ENCODE measurements at regions not wholly inside any gene's neighbourhood (a gene's known extent, or its start where the extent isn't known, plus 50 kb on each side); places are given as distances from the start of the nearest gene placed in this dataset.
"Not testable (repeated sequence)": the region's sequence is repeated elsewhere in the genome, so short reads cannot be mapped to it uniquely, and the experiment has no call there.

DNA sequence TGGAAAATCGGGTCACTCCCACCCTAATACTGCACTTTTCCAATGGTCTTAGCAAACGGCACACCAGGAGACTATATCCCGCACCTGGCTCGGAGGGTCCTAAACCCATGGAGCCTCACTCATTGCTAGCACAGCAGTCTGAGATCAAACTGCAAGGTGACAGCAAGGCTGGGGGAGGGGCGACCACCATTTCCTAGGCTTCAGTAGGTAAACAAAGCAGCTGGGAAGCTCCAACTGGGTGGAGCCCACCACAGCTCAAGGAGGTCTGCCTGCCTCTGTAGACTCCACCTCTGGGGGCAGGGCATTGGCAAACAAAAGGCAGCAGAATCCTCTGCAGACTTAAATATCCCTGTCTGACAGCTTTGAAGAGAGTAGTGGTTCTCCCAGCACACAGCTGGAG is 109.0 kb upstream of the DEFB108B start:
- not testable (repeated sequence) for H3K4me1 Mint-ChIP-seq (ENCODE audit: low read depth, unreplicated experiment); DNase-seq; H3K4me3 Mint-ChIP-seq (ENCODE audit: unreplicated experiment); H3K9me3 Mint-ChIP-seq (ENCODE audit: unreplicated experiment); H3K36me3 Mint-ChIP-seq (ENCODE audit: unreplicated experiment); H3K27ac Mint-ChIP-seq (ENCODE audit: unreplicated experiment); H3K27me3 Mint-ChIP-seq (ENCODE audit: unreplicated experiment)

DNA sequence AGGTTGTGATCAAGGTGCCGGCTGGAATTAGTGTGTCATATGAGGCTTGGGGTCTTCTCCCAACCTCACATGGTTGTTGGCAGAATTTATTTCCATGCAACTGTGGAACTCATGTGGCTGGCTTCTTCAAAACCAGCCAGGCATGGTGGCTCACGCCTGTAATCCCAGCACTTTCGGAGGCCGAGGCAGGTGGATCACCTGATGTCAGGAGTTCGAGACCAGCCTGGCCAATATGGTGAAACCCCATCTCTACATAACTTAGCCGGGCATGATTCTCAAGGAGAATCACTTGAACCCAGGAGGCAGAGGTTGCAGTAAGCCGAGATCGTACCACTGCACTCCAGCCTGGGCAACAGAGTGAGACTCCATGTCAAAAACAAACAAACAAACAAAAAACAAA is 102.3 kb upstream of the DEFB108B start:
- DNase-seq; H3K4me3 Mint-ChIP-seq (ENCODE audit: unreplicated experiment); H3K27ac Mint-ChIP-seq (ENCODE audit: unreplicated experiment); H3K27me3 Mint-ChIP-seq (ENCODE audit: unreplicated experiment); H3K36me3 Mint-ChIP-seq (ENCODE audit: unreplicated experiment); H3K9me3 Mint-ChIP-seq (ENCODE audit: unreplicated experiment); H3K4me1 Mint-ChIP-seq (ENCODE audit: low read depth, unreplicated experiment): not testable (repeated sequence)

DNA sequence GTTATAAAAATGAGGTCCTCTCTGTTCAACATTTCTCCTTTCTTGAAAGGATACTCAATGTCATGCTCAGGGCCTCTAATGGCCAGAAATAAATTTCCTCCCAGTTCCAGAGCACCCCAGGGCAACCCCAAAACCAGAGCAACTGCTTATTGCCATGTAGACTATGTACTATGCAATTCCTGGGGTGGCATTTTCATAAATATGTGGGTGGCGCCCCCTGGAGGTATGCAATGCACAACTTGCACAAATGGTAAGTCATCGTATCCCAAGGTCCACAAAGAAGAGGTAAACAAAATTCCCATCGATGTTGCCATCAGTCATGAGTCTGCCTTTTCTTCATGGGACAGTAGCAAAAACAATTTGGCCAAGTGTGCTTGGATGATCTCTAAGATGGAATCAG is 98.6 kb upstream of the DEFB108B start:
- TF ChIP-seq, protein P1, sequence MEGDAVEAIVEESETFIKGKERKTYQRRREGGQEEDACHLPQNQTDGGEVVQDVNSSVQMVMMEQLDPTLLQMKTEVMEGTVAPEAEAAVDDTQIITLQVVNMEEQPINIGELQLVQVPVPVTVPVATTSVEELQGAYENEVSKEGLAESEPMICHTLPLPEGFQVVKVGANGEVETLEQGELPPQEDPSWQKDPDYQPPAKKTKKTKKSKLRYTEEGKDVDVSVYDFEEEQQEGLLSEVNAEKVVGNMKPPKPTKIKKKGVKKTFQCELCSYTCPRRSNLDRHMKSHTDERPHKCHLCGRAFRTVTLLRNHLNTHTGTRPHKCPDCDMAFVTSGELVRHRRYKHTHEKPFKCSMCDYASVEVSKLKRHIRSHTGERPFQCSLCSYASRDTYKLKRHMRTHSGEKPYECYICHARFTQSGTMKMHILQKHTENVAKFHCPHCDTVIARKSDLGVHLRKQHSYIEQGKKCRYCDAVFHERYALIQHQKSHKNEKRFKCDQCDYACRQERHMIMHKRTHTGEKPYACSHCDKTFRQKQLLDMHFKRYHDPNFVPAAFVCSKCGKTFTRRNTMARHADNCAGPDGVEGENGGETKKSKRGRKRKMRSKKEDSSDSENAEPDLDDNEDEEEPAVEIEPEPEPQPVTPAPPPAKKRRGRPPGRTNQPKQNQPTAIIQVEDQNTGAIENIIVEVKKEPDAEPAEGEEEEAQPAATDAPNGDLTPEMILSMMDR (IDR thresholded peaks at IDR 0.05; ENCODE audit: partially characterized antibody, unreplicated experiment) = peak; percentile 23
- H3K4me3 Mint-ChIP-seq (ENCODE audit: unreplicated experiment); H3K27me3 Mint-ChIP-seq (ENCODE audit: unreplicated experiment); H3K36me3 Mint-ChIP-seq (ENCODE audit: unreplicated experiment); H3K27ac Mint-ChIP-seq (ENCODE audit: unreplicated experiment); DNase-seq; H3K4me1 Mint-ChIP-seq (ENCODE audit: low read depth, unreplicated experiment); H3K9me3 Mint-ChIP-seq (ENCODE audit: unreplicated experiment): not testable (repeated sequence)

DNA sequence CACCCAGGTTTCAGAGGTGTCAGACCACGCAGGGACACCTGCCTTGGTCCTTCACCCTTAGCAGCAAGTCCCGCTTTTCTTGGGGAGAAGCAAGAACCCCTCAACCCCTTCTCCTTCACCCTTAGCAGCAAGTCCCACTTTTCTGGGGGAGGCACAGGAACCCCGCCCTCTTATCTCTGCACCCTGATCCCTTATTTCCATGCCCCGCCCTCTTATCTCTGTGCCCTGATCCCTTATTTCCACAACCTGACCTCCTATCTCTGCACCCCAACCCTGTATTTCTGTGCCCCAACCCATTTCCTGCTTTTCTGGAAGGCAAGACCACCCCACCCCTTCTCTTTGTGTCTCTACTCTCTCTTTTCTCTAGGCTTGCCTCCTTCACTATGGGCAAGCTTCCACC is 94.7 kb upstream of the DEFB108B start:
- H3K36me3 Mint-ChIP-seq (ENCODE audit: unreplicated experiment) = peaks cover 21% of the 10 kb centered on the region

DNA sequence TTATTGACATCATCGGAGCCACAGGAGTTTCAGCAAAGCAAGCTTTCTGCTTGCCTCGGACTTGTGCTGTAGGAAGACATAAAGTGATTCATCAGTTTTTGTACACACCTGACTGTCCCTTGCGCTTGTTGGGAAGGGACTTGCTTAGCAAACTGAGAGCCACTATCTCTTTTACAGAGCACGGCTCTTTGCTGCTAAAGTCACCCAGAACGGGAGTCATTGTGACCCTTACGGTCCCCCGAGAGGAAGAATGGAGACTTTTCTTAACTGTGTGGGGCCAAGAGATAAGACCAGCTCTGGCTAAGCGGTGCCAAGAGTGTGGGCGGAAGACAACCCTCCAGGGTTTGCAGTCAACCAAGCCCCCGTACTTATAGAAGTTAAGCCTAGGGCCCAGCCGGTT is 89.6 kb upstream of the DEFB108B start:
- H3K4me1 Mint-ChIP-seq (ENCODE audit: low read depth, unreplicated experiment); H3K27ac Mint-ChIP-seq (ENCODE audit: unreplicated experiment); H3K4me3 Mint-ChIP-seq (ENCODE audit: unreplicated experiment); DNase-seq; H3K9me3 Mint-ChIP-seq (ENCODE audit: unreplicated experiment); H3K27me3 Mint-ChIP-seq (ENCODE audit: unreplicated experiment): not testable (repeated sequence)
- H3K36me3 Mint-ChIP-seq (ENCODE audit: unreplicated experiment) = peaks cover 12% of the 10 kb centered on the region

More for the DNA sequence above, 94.7 kb upstream of the DEFB108B start:
- not testable (repeated sequence) for H3K9me3 Mint-ChIP-seq (ENCODE audit: unreplicated experiment); H3K4me1 Mint-ChIP-seq (ENCODE audit: low read depth, unreplicated experiment); DNase-seq; H3K27ac Mint-ChIP-seq (ENCODE audit: unreplicated experiment); H3K4me3 Mint-ChIP-seq (ENCODE audit: unreplicated experiment); H3K27me3 Mint-ChIP-seq (ENCODE audit: unreplicated experiment)

DNA sequence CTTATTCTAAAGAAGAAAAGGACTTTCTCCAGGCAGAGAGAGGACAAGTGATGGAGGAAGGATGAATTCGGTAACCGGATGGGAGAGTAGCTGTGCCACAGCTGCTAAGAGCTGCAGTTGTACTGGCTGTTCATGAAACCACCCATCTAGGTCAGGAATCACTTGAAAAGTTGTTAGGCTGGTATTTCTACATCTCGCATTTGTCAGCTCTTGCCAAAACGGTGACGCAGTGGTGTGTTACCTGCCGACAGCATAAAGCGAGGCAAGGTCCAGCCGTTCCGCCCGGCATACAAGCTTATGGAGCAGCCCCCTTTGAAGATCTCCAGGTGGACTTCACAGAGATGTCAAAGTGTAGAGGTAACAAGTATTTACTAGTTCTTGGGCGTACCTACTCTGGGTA is 87.3 kb upstream of the DEFB108B start:
- H3K36me3 Mint-ChIP-seq (ENCODE audit: unreplicated experiment); H3K27ac Mint-ChIP-seq (ENCODE audit: unreplicated experiment); H3K9me3 Mint-ChIP-seq (ENCODE audit: unreplicated experiment); H3K4me3 Mint-ChIP-seq (ENCODE audit: unreplicated experiment); H3K4me1 Mint-ChIP-seq (ENCODE audit: low read depth, unreplicated experiment); H3K27me3 Mint-ChIP-seq (ENCODE audit: unreplicated experiment); DNase-seq: not testable (repeated sequence)

DNA sequence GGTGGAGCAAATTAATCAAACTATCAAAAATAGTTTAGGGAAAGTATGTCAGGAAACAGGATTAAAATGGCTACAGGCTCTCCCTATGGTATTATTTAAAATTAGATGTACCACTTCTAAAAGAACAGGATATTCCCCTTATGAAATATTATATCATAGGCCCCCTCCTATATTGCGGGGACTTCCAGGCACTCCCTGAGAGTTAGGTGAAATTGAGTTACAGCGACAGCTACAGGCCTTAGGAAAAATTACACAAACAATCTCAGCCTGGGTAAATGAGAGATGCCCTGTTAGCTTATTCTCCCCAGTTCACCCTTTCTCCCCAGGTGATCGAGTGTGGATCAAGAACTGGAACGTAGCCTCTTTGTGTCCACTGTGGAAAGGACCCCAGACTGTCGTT is 86.7 kb upstream of the DEFB108B start:
- not testable (repeated sequence) for H3K9me3 Mint-ChIP-seq (ENCODE audit: unreplicated experiment); DNase-seq; H3K36me3 Mint-ChIP-seq (ENCODE audit: unreplicated experiment); H3K4me1 Mint-ChIP-seq (ENCODE audit: low read depth, unreplicated experiment); H3K27ac Mint-ChIP-seq (ENCODE audit: unreplicated experiment); H3K4me3 Mint-ChIP-seq (ENCODE audit: unreplicated experiment); H3K27me3 Mint-ChIP-seq (ENCODE audit: unreplicated experiment)

DNA sequence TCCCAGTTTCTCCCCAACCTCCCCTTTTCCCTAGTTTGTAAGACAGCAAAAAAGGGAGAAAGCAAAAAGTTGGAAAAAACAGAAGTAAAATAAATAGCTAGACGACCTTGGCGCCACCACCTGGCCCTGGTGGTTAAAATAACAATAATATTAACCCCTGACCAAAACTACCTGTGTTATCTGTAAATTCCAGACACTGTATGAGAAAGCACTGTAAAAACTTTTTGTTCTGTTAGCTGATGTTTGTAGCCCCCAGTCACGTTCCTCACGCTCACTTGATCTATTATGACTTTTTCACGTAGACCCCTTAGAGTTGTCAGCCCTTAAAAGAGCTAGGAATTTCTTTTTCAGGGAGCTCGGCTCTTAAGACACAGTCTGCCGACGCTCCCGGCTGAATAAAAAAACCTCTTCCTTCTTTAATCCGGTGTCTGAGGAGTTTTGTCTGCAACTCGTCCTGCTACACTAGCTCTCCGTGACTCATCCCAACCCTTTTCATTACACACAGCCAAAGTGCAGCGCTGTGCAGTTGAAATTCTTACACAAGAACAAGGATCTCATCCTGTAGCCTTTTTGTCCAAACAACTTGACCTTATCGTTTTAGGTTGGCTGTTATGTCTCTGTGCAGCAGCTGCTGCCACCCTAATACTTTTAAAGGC is 83.9 kb upstream of the DEFB108B start:
- DNase-seq; H3K4me1 Mint-ChIP-seq (ENCODE audit: low read depth, unreplicated experiment); H3K36me3 Mint-ChIP-seq (ENCODE audit: unreplicated experiment); H3K4me3 Mint-ChIP-seq (ENCODE audit: unreplicated experiment); H3K9me3 Mint-ChIP-seq (ENCODE audit: unreplicated experiment); H3K27ac Mint-ChIP-seq (ENCODE audit: unreplicated experiment); H3K27me3 Mint-ChIP-seq (ENCODE audit: unreplicated experiment): not testable (repeated sequence)
